Lung (tissue), 11 donors: ENCODE measurements at regions not wholly inside any gene's neighbourhood (a gene's known extent, or its start where the extent isn't known, plus 50 kb on each side); places are given as distances from the start of the nearest gene placed in this dataset.

Source experiments
- ATAC-seq: fragments of 200-7000 bp; cut with Tn5 transposase; one replicate; pipeline ENCODE4 v1.9.1; 2020; ENCODE audit warnings: moderate number of reproducible peaks; ENCODE audit not compliant: insufficient read depth, low FRiP score
- DNase-seq, 3 donors: peaks; one replicate each; pipeline ENCODE4 v3.0.0-alpha.2; 2013 to 2017
- H3K27ac ChIP-seq, 2 donors: one replicate each; pipeline ENCODE4 v1.5.1; 2013; ENCODE audit warnings: mild to moderate bottlenecking in 2 of 2, moderate library complexity in 2 of 2, control low read depth in 1 of 2, inconsistent platforms in 1 of 2, low read depth in 1 of 2, low read length in 1 of 2
- H3K27me3 ChIP-seq, 3 donors: one replicate each; pipeline ENCODE4 v1.5.1; 2013; ENCODE audit warnings: low read length in 2 of 3; ENCODE audit not compliant: control insufficient read depth in 3 of 3, insufficient read depth in 3 of 3
- H3K36me3 ChIP-seq, 4 donors: one replicate each; pipeline ENCODE4 v1.5.1; 2013; ENCODE audit warnings: low read length in 4 of 4, mild to moderate bottlenecking in 1 of 4, moderate library complexity in 1 of 4; ENCODE audit not compliant: control insufficient read depth in 4 of 4, insufficient read depth in 4 of 4
- H3K4me1 ChIP-seq, 5 donors: one replicate each; pipeline ENCODE4 v1.5.1; 2013; ENCODE audit warnings: low read length in 5 of 5, mild to moderate bottlenecking in 2 of 5, moderate library complexity in 1 of 5; ENCODE audit not compliant: control insufficient read depth in 5 of 5, insufficient read depth in 5 of 5
- H3K4me3 ChIP-seq: one replicate; pipeline ENCODE4 v1.5.1; 2013; ENCODE audit warnings: mild to moderate bottlenecking, control low read depth, moderate library complexity
- H3K9ac ChIP-seq, 2 donors: one replicate each; pipeline ENCODE4 v1.5.1; 2013; ENCODE audit warnings: low read length in 2 of 2, control low read depth in 1 of 2; ENCODE audit not compliant: insufficient read depth in 1 of 2
- H3K9me3 ChIP-seq, 4 donors: one replicate each; pipeline ENCODE4 v1.5.1; 2013; ENCODE audit warnings: low read length in 3 of 4, mild to moderate bottlenecking in 1 of 4, moderate library complexity in 1 of 4; ENCODE audit not compliant: control insufficient read depth in 4 of 4, insufficient read depth in 3 of 4
- CTCF ChIP-seq: IDR thresholded peaks from 2 replicates; pipeline ENCODE4 v1.5.1; 2012; ENCODE audit warnings: mild to moderate bottlenecking; ENCODE audit errors: control extremely low read depth, extremely low read depth
- WGBS, 2 donors: extraction: QIAGEN DNeasy Blood & Tissue Kit; methylation state at CpG; one replicate each; pipeline ENCODE4 v1.1.7; 2013; 5-methylcytosine and 5-hydroxymethylcytosine counted together
- donor health status: control.
- donor health status: control.
- donor health status: Bipolar disorder and iron deficiency.
- donor health status: healthy.
- donor health status: DM: yes; HTN: yes; CAD: no.

GRCh38 chr7:48703466-48703865 is 220.9 kb upstream of the CDC14C start:
- ATAC-seq, result no peak
- TF ChIP-seq CTCF, result no peak
- H3K9ac ChIP-seq, result no peak overlapping the region
- H3K9me3 ChIP-seq, result no peaks in the 10 kb centered on the region
- WGBS, 2 donors, result 76 to 84% methylated on average over 5 of the region's 5 CpGs
- H3K27me3 ChIP-seq, result no peaks in the 10 kb centered on the region
- H3K27ac ChIP-seq, result no peak overlapping the region
- no peaks in the 10 kb centered on the region for H3K4me1 ChIP-seq
- no peak for DNase-seq
- no peaks in the 10 kb centered on the region for H3K36me3 ChIP-seq
- H3K4me3 ChIP-seq, result no peak overlapping the region

- Histone ChIP-seq H3K9me3 (no peaks in the 10 kb centered on the region), H3K27me3 (no peaks in the 10 kb centered on the region), H3K4me3 (no peak overlapping the region), H3K4me1 (no peaks in the 10 kb centered on the region), H3K27ac (no peak overlapping the region), H3K9ac (no peak overlapping the region), H3K36me3 (no peaks in the 10 kb centered on the region)
- WGBS, 2 donors, result 81 to 82% methylated on average over 4 of the region's 4 CpGs
- TF ChIP-seq CTCF, result no peak
- ATAC-seq (no peak), DNase-seq (no peak)
Observed at GRCh38 chr7:48708122-48708521, 216.2 kb upstream of the CDC14C start.

- no peaks in the 10 kb centered on the region for H3K27me3 ChIP-seq
- H3K4me1 ChIP-seq, result no peaks in the 10 kb centered on the region
- ATAC-seq (no peak), DNase-seq (no peak)
- no peak for TF ChIP-seq CTCF
- no peak overlapping the region for H3K27ac ChIP-seq
- H3K9ac ChIP-seq, result no peak overlapping the region
- no peak overlapping the region for H3K4me3 ChIP-seq
- H3K9me3 ChIP-seq, result no peaks in the 10 kb centered on the region
- 58 to 63% methylated on average over 7 of the region's 7 CpGs for WGBS, 2 donors
- no peaks in the 10 kb centered on the region for H3K36me3 ChIP-seq
Observed at GRCh38 chr7:48708635-48709034, 215.7 kb upstream of the CDC14C start.

GRCh38 chr7:48710995-48711394 is 213.4 kb upstream of the CDC14C start:
- H3K9me3 ChIP-seq, result no peaks in the 10 kb centered on the region
- H3K27me3 ChIP-seq, result no peaks in the 10 kb centered on the region
- 71 to 79% methylated on average over 2 of the region's 2 CpGs for WGBS, 2 donors
- DNase-seq, result no peak
- no peak for ATAC-seq
- no peak overlapping the region for H3K27ac ChIP-seq
- no peaks in the 10 kb centered on the region for H3K4me1 ChIP-seq
- H3K4me3 ChIP-seq, result no peak overlapping the region
- TF ChIP-seq CTCF, result no peak
- H3K36me3 ChIP-seq, result no peaks in the 10 kb centered on the region
- H3K9ac ChIP-seq, result no peak overlapping the region
